NT2/D1 (cell line): ENCODE measurements at regions not wholly inside any gene's neighbourhood (a gene's known extent, or its start where the extent isn't known, plus 50 kb on each side); places are given as distances from the start of the nearest gene placed in this dataset.

Source experiments
- SUZ12 ChIP-seq: IDR thresholded peaks from 2 replicates; pipeline ENCODE4 v1.6.1; 2011; ENCODE audit not compliant: insufficient read length, insufficient read depth; ENCODE audit errors: extremely low read depth
- YY1 ChIP-seq: IDR thresholded peaks from 2 replicates; pipeline ENCODE4 v1.6.1; 2011; ENCODE audit not compliant: insufficient read length, insufficient read depth
- ZNF274 ChIP-seq: IDR thresholded peaks from 2 replicates; pipeline ENCODE4 v1.6.1; 2011; ENCODE audit warnings: mild to moderate bottlenecking, low read depth, low read length

DNA sequence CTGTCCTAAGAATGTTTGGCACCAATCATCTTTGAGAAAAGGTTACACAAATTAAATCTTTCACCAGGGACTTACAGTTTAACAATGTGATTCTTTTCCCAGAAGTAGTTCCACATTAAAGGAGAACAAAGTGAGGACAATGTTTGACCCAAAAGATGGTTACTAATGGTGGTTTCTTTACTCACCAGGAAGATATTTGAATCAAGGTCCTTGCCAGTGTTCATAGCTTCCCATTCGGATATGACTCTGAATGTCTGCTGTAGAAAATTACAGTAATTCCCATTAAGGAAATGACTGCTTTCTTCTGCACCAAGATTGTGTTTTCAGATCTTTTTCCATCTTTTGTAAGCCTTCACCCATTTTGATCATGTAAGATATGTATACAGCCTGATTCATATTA, 114.6 kb upstream of the ADAMTSL1 start:
- TF ChIP-seq SUZ12 (no peak), ZNF274 (no peak), YY1 (no peak)
